Keratinocyte (primary cell): ENCODE measurements at regions not wholly inside any gene's neighbourhood (a gene's known extent, or its start where the extent isn't known, plus 50 kb on each side); places are given as distances from the start of the nearest gene placed in this dataset.

ENCODE experiments used
- DNase-seq: peaks from one replicate; pipeline ENCODE4 v3.0.0-alpha.2; 2011; ENCODE audit warnings: low read depth, missing footprints, low spot score
- FAIRE-seq: peaks from 2 replicates; lab custom pipeline; 2011; peaks lifted over from hg19 to GRCh38; lab: Jason Lieb, UNC
- H2AFZ ChIP-seq: 2 replicates; pipeline ENCODE4 v1.6.0; 2012; ENCODE audit warnings: low read length, control low read depth, inconsistent platforms; ENCODE audit not compliant: control insufficient read depth
- H3K27ac ChIP-seq: 2 replicates; pipeline ENCODE4 v1.5.1; 2011; ENCODE audit warnings: low read length; ENCODE audit not compliant: control insufficient read depth, insufficient read depth
- H3K27me3 ChIP-seq: 3 replicates; pipeline ENCODE4 v1.6.0; 2011; ENCODE audit warnings: low read length; ENCODE audit not compliant: control insufficient read depth, insufficient read depth; ENCODE audit errors: extremely low read depth
- H3K36me3 ChIP-seq, 2 experiments: 2 replicates in 1 of 2; 3 replicates in 1 of 2; pipeline ENCODE4 v1.5.1; 2011; ENCODE audit warnings: low read length in 2 of 2, mild to moderate bottlenecking in 1 of 2; ENCODE audit not compliant: control insufficient read depth in 2 of 2, insufficient read depth in 2 of 2; ENCODE audit errors: extremely low read depth in 1 of 2
- H3K4me1 ChIP-seq: 3 replicates; pipeline ENCODE4 v1.5.1; 2011; ENCODE audit warnings: low read length; ENCODE audit not compliant: control insufficient read depth, insufficient read depth; ENCODE audit errors: extremely low read depth
- H3K4me2 ChIP-seq: 3 replicates; pipeline ENCODE4 v1.6.0; 2011; ENCODE audit warnings: low read depth, low read length; ENCODE audit not compliant: control insufficient read depth, insufficient read depth; ENCODE audit errors: extremely low read depth
- H3K4me3 ChIP-seq, 3 experiments: fragments of 200-600 bp in 1 of 3; sonication (generic) in 1 of 3; 2 replicates in 2 of 3; 3 replicates in 1 of 3; pipeline ENCODE4 v1.5.1; 2011 to 2016; ENCODE audit warnings: low read length in 3 of 3, mild to moderate bottlenecking in 3 of 3, control low read depth in 2 of 3, inconsistent platforms in 1 of 3, low read depth in 1 of 3, mixed read lengths in 1 of 3, mixed run types in 1 of 3, moderate library complexity in 1 of 3; ENCODE audit not compliant: control insufficient read depth in 2 of 3, insufficient read depth in 2 of 3; ENCODE audit errors: extremely low read depth in 1 of 3
- H3K79me2 ChIP-seq: 2 replicates; pipeline ENCODE4 v1.6.0; 2012; ENCODE audit warnings: low read length; ENCODE audit not compliant: control insufficient read depth, insufficient read depth
- H3K9ac ChIP-seq: 3 replicates; pipeline ENCODE4 v1.6.0; 2011; ENCODE audit warnings: low read length; ENCODE audit not compliant: control insufficient read depth, insufficient read depth; ENCODE audit errors: extremely low read depth
- H3K9me1 ChIP-seq: 3 replicates; pipeline ENCODE4 v1.6.0; 2011; ENCODE audit warnings: low read length; ENCODE audit not compliant: control insufficient read depth, insufficient read depth; ENCODE audit errors: extremely low read depth
- H3K9me3 ChIP-seq: 2 replicates; pipeline ENCODE4 v1.5.1; 2012; ENCODE audit warnings: low read depth, low read length; ENCODE audit not compliant: control insufficient read depth
- H4K20me1 ChIP-seq: 3 replicates; pipeline ENCODE4 v1.6.0; 2011; ENCODE audit warnings: low read length; ENCODE audit not compliant: control insufficient read depth, insufficient read depth; ENCODE audit errors: extremely low read depth
- CTCF ChIP-seq, 3 experiments: IDR thresholded peaks in 1 of 3; conservative IDR thresholded peaks in 1 of 3; optimal IDR thresholded peaks in 1 of 3; 2 replicates in 2 of 3; 3 replicates in 1 of 3; pipeline versions ENCODE3 to v1.5.1; 2011; ENCODE audit warnings: low read length in 3 of 3, mild to moderate bottlenecking in 3 of 3, moderate library complexity in 2 of 3, control low read depth in 1 of 3, inconsistent platforms in 1 of 3; ENCODE audit not compliant: insufficient read depth in 2 of 3; ENCODE audit errors: extremely low read depth in 1 of 3
- EZH2 ChIP-seq: IDR thresholded peaks from one replicate; pipeline ENCODE4 v1.6.1; 2012; ENCODE audit warnings: inconsistent platforms, mild to moderate bottlenecking, low read length, moderate library complexity
- dilution Hi-C: fragments of 300-500 bp; cut with MboI; formaldehyde crosslinking; loops from one replicate; pipeline ENCODE4 v1.7.0; 2020; ENCODE audit warnings: low sequenced_read_pairs; ENCODE audit not compliant: extremely low pct_ligation_motif_present

DNA sequence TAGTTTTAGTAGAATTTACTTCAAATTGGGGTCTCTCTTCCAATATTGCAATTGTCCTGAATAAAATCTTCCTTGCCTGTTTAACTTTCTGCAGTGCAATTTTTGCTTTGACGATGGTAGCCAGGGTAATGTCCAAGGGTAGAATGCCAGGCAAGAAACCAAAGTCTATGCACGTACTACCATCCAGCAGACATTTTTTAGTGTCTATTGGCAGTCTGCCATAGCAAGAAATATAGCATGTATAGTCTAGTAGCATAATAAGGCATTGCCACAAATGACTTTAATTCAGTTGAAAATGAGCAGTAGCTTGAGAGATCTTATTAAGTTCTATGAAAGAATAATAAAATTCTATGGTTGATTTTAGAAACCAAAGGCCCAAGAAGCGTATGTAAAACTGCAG is 62.3 kb upstream of the KCNQ5 start:
- no peaks in the 10 kb centered on the region for H3K9me3 ChIP-seq
- H3K4me1 ChIP-seq = peaks cover 16% of the 10 kb centered on the region
- H3K4me2 ChIP-seq = no peak overlapping the region
- DNase-seq = no peak
- no peaks in the 10 kb centered on the region for H3K9me1 ChIP-seq
- no peak overlapping the region for H3K4me3 ChIP-seq
- H3K27me3 ChIP-seq = no peaks in the 10 kb centered on the region
- no peak overlapping the region for H3K27ac ChIP-seq
- H3K9ac ChIP-seq = no peak overlapping the region
- TF ChIP-seq CTCF (optimal IDR thresholded peaks at IDR 0.05 in 1 of 3, IDR thresholded peaks at IDR 0.05 in 1 of 3, conservative IDR thresholded peaks at IDR 0.05 in 1 of 3; ENCODE audit: extremely low read depth in 1 of 3, insufficient read depth in 2 of 3, low read length in 3 of 3) (no peak), EZH2 (no peak)
- H4K20me1 ChIP-seq = no peaks in the 10 kb centered on the region
- H3K79me2 ChIP-seq = no peaks in the 10 kb centered on the region
- no peaks in the 10 kb centered on the region for H3K36me3 ChIP-seq
- no peak for FAIRE-seq
- H2AFZ ChIP-seq = no peak overlapping the region
- dilution Hi-C loops = loop anchor here (25.0 kb wide), 1 partner anchor 122 kb away; no protein-coding TSS in a partner anchor

GRCh38 chr6:72560721-72561593 is 60.9 kb upstream of the KCNQ5 start:
- DNase-seq (no peak), FAIRE-seq (no peak)
- no peaks in the 10 kb centered on the region for H3K79me2 ChIP-seq
- H2AFZ ChIP-seq = no peak overlapping the region
- H3K27ac ChIP-seq = no peak overlapping the region
- H3K9me1 ChIP-seq = no peaks in the 10 kb centered on the region
- TF ChIP-seq CTCF (optimal IDR thresholded peaks at IDR 0.05 in 1 of 3, IDR thresholded peaks at IDR 0.05 in 1 of 3, conservative IDR thresholded peaks at IDR 0.05 in 1 of 3; ENCODE audit: extremely low read depth in 1 of 3, insufficient read depth in 2 of 3, low read length in 3 of 3) = no peak
- TF ChIP-seq EZH2 = no peak
- no peaks in the 10 kb centered on the region for H4K20me1 ChIP-seq
- no peaks in the 10 kb centered on the region for H3K36me3 ChIP-seq
- no peak overlapping the region for H3K4me3 ChIP-seq
- peaks cover 2% of the 10 kb centered on the region for H3K4me1 ChIP-seq
- no peaks in the 10 kb centered on the region for H3K27me3 ChIP-seq
- dilution Hi-C loops = loop anchor here (25.0 kb wide), 1 partner anchor 124 kb away; no protein-coding TSS in a partner anchor
- H3K9ac ChIP-seq = no peak overlapping the region
- no peaks in the 10 kb centered on the region for H3K9me3 ChIP-seq
- H3K4me2 ChIP-seq = no peak overlapping the region
